ENCODE measurements at regions not wholly inside any gene's neighbourhood (a gene's known extent, or its start where the extent isn't known, plus 50 kb on each side); places are given as distances from the start of the nearest gene placed in this dataset.

GRCh38 chr3:158991146-158991705 lies 189.4 kb downstream of the MFSD1 start:
- TF ChIP-seq CTCF (IDR thresholded peaks at IDR 0.05; ENCODE audit: poor library complexity): no peak
- no peak for TF ChIP-seq EZH2 (IDR thresholded peaks at IDR 0.05; ENCODE audit: borderline replicate concordance)
- no peak for TF ChIP-seq EZH2phosphoT487 (IDR thresholded peaks at IDR 0.05; ENCODE audit: low read depth, severe bottlenecking, unreplicated experiment)

Measured in hepatocyte (in vitro differentiated cells).